Left lung (tissue), 4 donors: ENCODE measurements at regions not wholly inside any gene's neighbourhood (a gene's known extent, or its start where the extent isn't known, plus 50 kb on each side); places are given as distances from the start of the nearest gene placed in this dataset.

Experiments used
- ATAC-seq: fragments of 200-7000 bp; cut with Tn5 transposase; one replicate; pipeline ENCODE4 v1.9.1; 2020; ENCODE audit warnings: moderate library complexity
- DNase-seq, 4 donors: peaks; one replicate each; pipeline ENCODE4 v3.0.0-alpha.2; 2013 to 2020
- H3K27ac ChIP-seq, 2 donors: fragments of 200-600 bp; sonication (generic) in 1 of 2; one replicate each; pipeline versions ENCODE4 v1.5.0 to v1.8.0; 2020 to 2021
- H3K27me3 ChIP-seq, 2 donors: fragments of 200-600 bp; sonication (generic) in 1 of 2; one replicate each; pipeline versions ENCODE4 v1.5.0 to v1.8.0; 2020 to 2021
- H3K36me3 ChIP-seq, 2 donors: fragments of 200-600 bp; sonication (generic) in 1 of 2; one replicate each; pipeline versions ENCODE4 v1.5.0 to v1.8.0; 2020 to 2021
- H3K4me1 ChIP-seq, 2 donors: fragments of 200-600 bp; one replicate each; pipeline ENCODE4 v1.8.0; 2021
- H3K4me3 ChIP-seq, 2 donors: fragments of 200-600 bp; sonication (generic) in 1 of 2; one replicate each; pipeline versions ENCODE4 v1.5.0 to v1.8.0; 2020 to 2021; ENCODE audit warnings: mild to moderate bottlenecking in 1 of 2
- H3K9me3 ChIP-seq, 2 donors: fragments of 200-600 bp; sonication (generic) in 1 of 2; one replicate each; pipeline versions ENCODE4 v1.5.0 to v1.8.0; 2020 to 2021
- intact Hi-C, 2 donors: fragments of 100-400 bp; cut with DNase I; formaldehyde crosslinking; loops; one replicate each; pipeline versions ENCODE4 v1.11.2 to v1.14.2; 2022
- TF ChIP-seq, protein P1 (sequence below), 2 donors: fragments of 200-600 bp; sonication (generic) in 1 of 2; IDR thresholded peaks; one replicate each; pipeline versions ENCODE4 v1.5.0 to v1.8.0; 2021; ENCODE audit warnings: antibody characterized with exemption in 2 of 2
- donor health status: DM: no; HTN: yes; CAD: no.
- donor health status: DM: no; HTN: no; CAD: no.

DNA sequence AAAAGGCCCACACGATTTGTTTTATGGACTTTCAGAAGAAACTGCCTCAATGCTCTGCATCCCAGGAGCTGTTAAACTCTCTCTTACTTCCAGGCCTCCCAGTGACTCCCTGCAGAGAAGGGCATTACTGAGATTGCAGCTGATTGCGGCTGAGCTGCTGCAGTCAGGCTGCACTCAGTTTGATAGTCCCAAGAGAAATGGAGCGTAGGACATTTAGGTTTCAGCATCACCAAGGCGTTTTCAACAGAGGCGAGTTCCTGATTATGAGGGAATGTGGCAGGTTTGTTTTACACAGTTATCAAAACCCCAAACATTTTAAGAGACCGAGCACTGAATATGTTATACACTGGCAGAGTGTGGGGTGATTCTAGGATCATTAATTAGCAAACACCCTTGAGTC is 145.6 kb downstream of the TBX18 start:
- Histone ChIP-seq H3K4me1 (no peaks in the 10 kb centered on the region), H3K4me3 (no peak overlapping the region), H3K27ac (no peak overlapping the region), H3K27me3 (no peaks in the 10 kb centered on the region), H3K36me3 (no peaks in the 10 kb centered on the region), H3K9me3 (peaks cover 0 to 10% of the 10 kb centered on the region in 2 donors)
- ATAC-seq, result no peak
- no peak for DNase-seq
- intact Hi-C loops, result no loop called here
- TF ChIP-seq, protein P1, sequence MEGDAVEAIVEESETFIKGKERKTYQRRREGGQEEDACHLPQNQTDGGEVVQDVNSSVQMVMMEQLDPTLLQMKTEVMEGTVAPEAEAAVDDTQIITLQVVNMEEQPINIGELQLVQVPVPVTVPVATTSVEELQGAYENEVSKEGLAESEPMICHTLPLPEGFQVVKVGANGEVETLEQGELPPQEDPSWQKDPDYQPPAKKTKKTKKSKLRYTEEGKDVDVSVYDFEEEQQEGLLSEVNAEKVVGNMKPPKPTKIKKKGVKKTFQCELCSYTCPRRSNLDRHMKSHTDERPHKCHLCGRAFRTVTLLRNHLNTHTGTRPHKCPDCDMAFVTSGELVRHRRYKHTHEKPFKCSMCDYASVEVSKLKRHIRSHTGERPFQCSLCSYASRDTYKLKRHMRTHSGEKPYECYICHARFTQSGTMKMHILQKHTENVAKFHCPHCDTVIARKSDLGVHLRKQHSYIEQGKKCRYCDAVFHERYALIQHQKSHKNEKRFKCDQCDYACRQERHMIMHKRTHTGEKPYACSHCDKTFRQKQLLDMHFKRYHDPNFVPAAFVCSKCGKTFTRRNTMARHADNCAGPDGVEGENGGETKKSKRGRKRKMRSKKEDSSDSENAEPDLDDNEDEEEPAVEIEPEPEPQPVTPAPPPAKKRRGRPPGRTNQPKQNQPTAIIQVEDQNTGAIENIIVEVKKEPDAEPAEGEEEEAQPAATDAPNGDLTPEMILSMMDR (IDR thresholded peaks at IDR 0.05), result no peak

DNA sequence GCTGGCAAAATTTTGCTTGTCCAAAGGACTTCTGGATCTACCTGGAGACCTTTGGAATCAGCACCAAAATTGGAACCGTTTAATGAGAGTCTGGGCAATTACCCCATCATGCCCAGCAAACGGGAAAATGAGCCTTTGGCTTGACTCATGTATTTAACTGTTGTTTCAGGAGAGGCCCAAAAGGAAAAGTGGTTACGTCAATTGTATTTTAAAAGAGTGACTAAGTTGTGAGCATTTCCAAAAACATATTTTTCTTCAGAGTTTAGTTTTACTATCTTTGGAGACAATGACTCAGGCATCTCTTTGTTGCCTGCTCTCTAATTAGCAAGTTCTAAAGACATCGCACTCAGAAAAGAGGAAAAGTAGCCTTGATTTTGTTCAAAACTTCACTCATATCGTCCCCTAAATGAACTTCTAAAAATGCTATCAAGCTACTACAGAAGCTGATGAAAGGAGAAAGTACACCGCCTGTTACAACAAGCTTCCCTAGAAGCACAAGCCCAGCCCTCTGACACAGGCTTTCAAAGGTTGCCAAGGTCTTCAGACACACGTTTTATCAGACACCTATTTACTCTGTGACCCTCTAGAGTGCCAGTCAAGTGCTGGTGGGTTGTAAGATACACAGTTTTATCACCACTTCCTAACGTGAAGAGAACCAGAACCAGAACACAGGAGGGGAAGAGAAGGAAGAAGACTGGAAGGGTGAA is 146.2 kb downstream of the TBX18 start:
- TF ChIP-seq, protein P1 (IDR thresholded peaks at IDR 0.05), result no peak
- H3K4me1 ChIP-seq, result no peaks in the 10 kb centered on the region
- H3K9me3 ChIP-seq, result peaks cover 0 to 10% of the 10 kb centered on the region in 2 donors
- H3K27me3 ChIP-seq, result no peaks in the 10 kb centered on the region
- no peak for DNase-seq
- no peaks in the 10 kb centered on the region for H3K36me3 ChIP-seq
- intact Hi-C loops, result no loop called here
- no peak for ATAC-seq
- H3K27ac ChIP-seq, result no peak overlapping the region
- H3K4me3 ChIP-seq, result no peak overlapping the region

DNA sequence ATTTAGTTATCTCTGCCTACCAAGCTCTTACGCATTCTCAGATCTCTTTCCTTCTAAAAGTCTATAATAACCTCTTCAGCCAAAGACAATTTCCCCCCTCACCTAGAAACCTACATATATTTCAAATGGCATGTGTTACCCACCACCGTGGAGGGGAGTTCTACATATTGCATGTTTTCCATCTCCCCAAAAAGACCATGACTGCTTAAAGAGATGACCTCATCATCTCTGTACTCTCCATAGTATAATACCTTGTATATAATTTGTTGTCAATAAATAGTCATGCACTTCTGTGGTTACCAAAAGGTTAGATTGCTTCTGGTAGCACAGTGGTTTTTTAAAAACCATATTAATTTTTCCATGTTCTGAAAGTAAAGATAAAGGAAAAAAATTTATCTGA is 148.4 kb downstream of the TBX18 start:
- no peaks in the 10 kb centered on the region for H3K27me3 ChIP-seq
- H3K9me3 ChIP-seq, result peaks cover 0 to 3% of the 10 kb centered on the region in 2 donors
- no peaks in the 10 kb centered on the region for H3K36me3 ChIP-seq
- DNase-seq (no peak), ATAC-seq (no peak)
- no peak overlapping the region for H3K27ac ChIP-seq
- intact Hi-C loops, result no loop called here
- no peak overlapping the region for H3K4me3 ChIP-seq
- TF ChIP-seq, protein P1 (IDR thresholded peaks at IDR 0.05), result no peak
- H3K4me1 ChIP-seq, result no peaks in the 10 kb centered on the region

- H3K36me3 ChIP-seq, result no peaks in the 10 kb centered on the region
- no peak for ATAC-seq
- no peaks in the 10 kb centered on the region for H3K9me3 ChIP-seq
- DNase-seq, result no peak
- H3K27ac ChIP-seq, result no peak overlapping the region
- H3K4me1 ChIP-seq, result no peaks in the 10 kb centered on the region
- H3K27me3 ChIP-seq, result no peaks in the 10 kb centered on the region
- no peak overlapping the region for H3K4me3 ChIP-seq
- intact Hi-C loops, result no loop called here
- TF ChIP-seq, protein P1 (IDR thresholded peaks at IDR 0.05), result no peak
These were observed 149.1 kb downstream of the TBX18 start for GRCh38 chr6:84615113-84615850.

GRCh38 chr6:84606860-84607259 is 157.5 kb downstream of the TBX18 start:
- TF ChIP-seq, protein P1 (IDR thresholded peaks at IDR 0.05), result no peak
- no peak overlapping the region for H3K4me3 ChIP-seq
- no peaks in the 10 kb centered on the region for H3K36me3 ChIP-seq
- no peak for ATAC-seq
- no peaks in the 10 kb centered on the region for H3K27me3 ChIP-seq
- no peak overlapping the region for H3K27ac ChIP-seq
- no peak for DNase-seq
- intact Hi-C loops, result no loop called here
- H3K9me3 ChIP-seq, result no peaks in the 10 kb centered on the region
- H3K4me1 ChIP-seq, result no peaks in the 10 kb centered on the region
